WTC11 (cell line): ENCODE measurements at regions not wholly inside any gene's neighbourhood (a gene's known extent, or its start where the extent isn't known, plus 50 kb on each side); places are given as distances from the start of the nearest gene placed in this dataset.

Experiments used
- ATAC-seq: fragments of 200-7000 bp; cut with Tn5 transposase; 2 replicates; pipeline ENCODE4 v1.10.0; 2021; ENCODE audit warnings: mild to moderate bottlenecking, moderate library complexity
- CTCF ChIA-PET: fragments of 300-600 bp; sonication (Branson Sonifier 250); formaldehyde crosslinking; loops from one replicate; lab custom pipeline; 2021; ENCODE audit warnings: antibody characterized with exemption; lab: Charles Lee
- POLR2A ChIA-PET: fragments of 350-600 bp; sonication (Branson Sonifier 250); formaldehyde crosslinking; loops from one replicate; lab custom pipeline; 2021; ENCODE audit warnings: antibody characterized with exemption; lab: Charles Lee
- DNase-seq: peaks from one replicate; pipeline ENCODE4 v3.0.0; 2021; ENCODE audit warnings: low spot score
- H3K27ac Mint-ChIP-seq: 2 replicates; pipeline ENCODE4 v1.8.0; 2021; ENCODE audit warnings: mixed read lengths
- H3K27me3 Mint-ChIP-seq: 2 replicates; pipeline ENCODE4 v1.8.0; 2021; ENCODE audit warnings: low read depth, mild to moderate bottlenecking, moderate library complexity, mixed read lengths
- H3K36me3 Mint-ChIP-seq: 2 replicates; pipeline ENCODE4 v1.8.0; 2021; ENCODE audit warnings: mixed read lengths
- H3K4me1 Mint-ChIP-seq: 2 replicates; pipeline ENCODE4 v1.8.0; 2022; ENCODE audit warnings: mixed read lengths
- H3K4me3 Mint-ChIP-seq: 2 replicates; pipeline ENCODE4 v1.8.0; 2021; ENCODE audit warnings: mild to moderate bottlenecking, moderate library complexity, mixed read lengths
- H3K9me3 Mint-ChIP-seq: 2 replicates; pipeline ENCODE4 v1.8.0; 2021; ENCODE audit warnings: mixed read lengths
- ATF2 ChIP-seq: sonication (generic); formaldehyde crosslinking; IDR thresholded peaks from 2 replicates; pipeline ENCODE4 v1.8.1; 2022; ENCODE audit warnings: low read depth, missing genetic modification reagents, borderline replicate concordance
- ATF6 ChIP-seq: sonication (generic); formaldehyde crosslinking; IDR thresholded peaks from 2 replicates; pipeline ENCODE4 v1.8.1; 2023; ENCODE audit warnings: mild to moderate bottlenecking, missing genetic modification reagents
- CBFB ChIP-seq: sonication (generic); formaldehyde crosslinking; IDR thresholded peaks from 2 replicates; pipeline ENCODE4 v1.8.1; 2022; ENCODE audit warnings: mild to moderate bottlenecking, low read depth, missing genetic modification reagents
- CREB1 ChIP-seq: sonication (generic); formaldehyde crosslinking; IDR thresholded peaks from 2 replicates; pipeline ENCODE4 v1.8.0; 2023; ENCODE audit warnings: mild to moderate bottlenecking, missing genetic modification reagents
- FOXJ3 ChIP-seq: sonication (generic); formaldehyde crosslinking; IDR thresholded peaks from 2 replicates; pipeline ENCODE4 v1.9.0; 2021; ENCODE audit warnings: missing genetic modification reagents, mild to moderate bottlenecking, borderline replicate concordance
- FOXK1 ChIP-seq: sonication (generic); formaldehyde crosslinking; IDR thresholded peaks from 2 replicates; pipeline ENCODE4 v1.8.0; 2022; ENCODE audit warnings: mild to moderate bottlenecking, moderate library complexity, missing genetic modification reagents
- FOXP4 ChIP-seq: sonication (generic); formaldehyde crosslinking; IDR thresholded peaks from 2 replicates; pipeline ENCODE4 v1.8.0; 2022; ENCODE audit warnings: mild to moderate bottlenecking, missing genetic modification reagents
- MLX ChIP-seq: sonication (generic); formaldehyde crosslinking; IDR thresholded peaks from 2 replicates; pipeline ENCODE4 v1.8.1; 2023; ENCODE audit warnings: mild to moderate bottlenecking, missing genetic modification reagents, moderate library complexity
- NR2C2 ChIP-seq: sonication (generic); formaldehyde crosslinking; IDR thresholded peaks from 2 replicates; pipeline ENCODE4 v1.8.0; 2022; ENCODE audit warnings: mild to moderate bottlenecking, missing genetic modification reagents
- NR3C1 ChIP-seq: sonication (generic); formaldehyde crosslinking; conservative IDR thresholded peaks from 2 replicates; pipeline ENCODE4 v1.8.1; 2023; ENCODE audit warnings: low read depth, mild to moderate bottlenecking, missing genetic modification reagents
- PRRX2 ChIP-seq: fragments of 250-450 bp; sonication (Bioruptor Pico); IDR thresholded peaks from 2 replicates; pipeline ENCODE4 v1.8.0; 2021; ENCODE audit warnings: mild to moderate bottlenecking
- RELA ChIP-seq: sonication (generic); formaldehyde crosslinking; IDR thresholded peaks from 2 replicates; pipeline ENCODE4 v1.8.1; 2022; ENCODE audit warnings: missing genetic modification reagents, mild to moderate bottlenecking, borderline replicate concordance
- SMAD3 ChIP-seq: sonication (generic); formaldehyde crosslinking; IDR thresholded peaks from 2 replicates; pipeline ENCODE4 v1.8.0; 2022; ENCODE audit warnings: missing genetic modification reagents, mild to moderate bottlenecking, borderline replicate concordance
- TEAD4 ChIP-seq: sonication (generic); formaldehyde crosslinking; IDR thresholded peaks from 2 replicates; pipeline ENCODE4 v1.8.0; 2022; ENCODE audit warnings: mild to moderate bottlenecking, missing genetic modification reagents
- ZBTB43 ChIP-seq: sonication (generic); formaldehyde crosslinking; IDR thresholded peaks from 2 replicates; pipeline ENCODE4 v1.8.1; 2023; ENCODE audit warnings: mild to moderate bottlenecking, missing genetic modification reagents
- ZNF396 ChIP-seq: fragments of 250-450 bp; sonication (Bioruptor Pico); IDR thresholded peaks from 2 replicates; pipeline ENCODE4 v1.8.0; 2021; ENCODE audit warnings: mild to moderate bottlenecking, moderate library complexity, borderline replicate concordance
- ZNF671 ChIP-seq: fragments of 250-450 bp; sonication (Bioruptor Pico); IDR thresholded peaks from 2 replicates; pipeline ENCODE4 v1.8.0; 2021; ENCODE audit warnings: mild to moderate bottlenecking

- no peak for TF ChIP-seq ZBTB43 (CRISPR knock-in tag)
- TF ChIP-seq FOXJ3, result no peak
- TF ChIP-seq TEAD4, result no peak
- no peak for TF ChIP-seq FOXK1 (CRISPR knock-in tag)
- no peak for TF ChIP-seq RELA
- no peak for TF ChIP-seq FOXP4 (CRISPR knock-in tag)
- TF ChIP-seq ZNF396 (CRISPR knock-in tag), result no peak
- no peak for TF ChIP-seq ATF2 (CRISPR knock-in tag)
Observed at GRCh38 chr11:97280347-97280746, 890.5 kb downstream of the JRKL start (continued).

GRCh38 chr11:97289823-97290222 lies 900.0 kb downstream of the JRKL start:
- POLR2A ChIA-PET, result no interaction called here
- CTCF ChIA-PET, result interaction anchor here (1.9 kb wide), 1 partner anchor 20 kb away, joined by 8 read pairs; no protein-coding TSS in a partner anchor
- TF ChIP-seq ATF6 (no peak), ZNF671 (no peak), PRRX2 (CRISPR knock-in tag) (no peak), NR2C2 (CRISPR knock-in tag) (no peak), MLX (CRISPR knock-in tag) (no peak), SMAD3 (CRISPR knock-in tag) (no peak), CREB1 (CRISPR knock-in tag) (no peak)
- H3K9me3 Mint-ChIP-seq, result peaks cover 42% of the 10 kb centered on the region
- peaks cover 14% of the 10 kb centered on the region for H3K36me3 Mint-ChIP-seq
- ATAC-seq (no peak), DNase-seq (no peak)
- H3K27me3 Mint-ChIP-seq, result no peaks in the 10 kb centered on the region
- H3K27ac Mint-ChIP-seq, result no peak overlapping the region
- no peak overlapping the region for H3K4me3 Mint-ChIP-seq
- H3K4me1 Mint-ChIP-seq, result 0 out of 2 replicates have a peak, but pooled peaks cover 5% of the 10 kb centered on the region

GRCh38 chr11:97290464-97291041 lies 900.7 kb downstream of the JRKL start:
- no peaks in the 10 kb centered on the region for H3K27me3 Mint-ChIP-seq
- CTCF ChIA-PET, result interaction anchor here (1.9 kb wide), 1 partner anchor 21 kb away, joined by 8 read pairs; no protein-coding TSS in a partner anchor
- peaks cover 14% of the 10 kb centered on the region for H3K36me3 Mint-ChIP-seq
- no peak overlapping the region for H3K4me3 Mint-ChIP-seq
- POLR2A ChIA-PET, result no interaction called here
- 0 out of 2 replicates have a peak, but pooled peaks cover 5% of the 10 kb centered on the region for H3K4me1 Mint-ChIP-seq
- no peak overlapping the region for H3K27ac Mint-ChIP-seq
- DNase-seq (no peak), ATAC-seq (no peak)
- TF ChIP-seq NR3C1 (no peak), CBFB (no peak)
- peaks cover 42% of the 10 kb centered on the region for H3K9me3 Mint-ChIP-seq
